H9 (cell line): ENCODE measurements at regions not wholly inside any gene's neighbourhood (a gene's known extent, or its start where the extent isn't known, plus 50 kb on each side); places are given as distances from the start of the nearest gene placed in this dataset.
A peak's percentile ranks its signal among the peaks of the same experiment; 100 is the strongest.

ENCODE experiments used
- DNase-seq: peaks from one replicate; pipeline ENCODE4 v3.0.0-alpha.2; 2017
- H2AFZ ChIP-seq: one replicate; pipeline ENCODE4 v1.6.1; 2013; ENCODE audit warnings: mild to moderate bottlenecking, low read length, control low read depth, moderate library complexity
- H2AK5ac ChIP-seq: 2 replicates; pipeline ENCODE4 v1.6.1; 2013; ENCODE audit warnings: low read length, control low read depth, mixed read lengths; ENCODE audit not compliant: insufficient read length
- H2BK120ac ChIP-seq: one replicate; pipeline ENCODE4 v1.6.1; 2013; ENCODE audit warnings: low read depth, mild to moderate bottlenecking, low read length, control low read depth, inconsistent platforms; ENCODE audit not compliant: poor library complexity, severe bottlenecking
- H2BK12ac ChIP-seq: 2 replicates; pipeline ENCODE4 v1.6.1; 2013; ENCODE audit warnings: low read length, control low read depth, mixed read lengths, low read depth; ENCODE audit not compliant: insufficient read length
- H2BK15ac ChIP-seq: 2 replicates; pipeline ENCODE4 v1.6.1; 2013; ENCODE audit warnings: low read depth, low read length, control low read depth
- H2BK20ac ChIP-seq: one replicate; pipeline ENCODE4 v1.6.1; 2013; ENCODE audit warnings: low read depth, mild to moderate bottlenecking, low read length, control low read depth, inconsistent platforms; ENCODE audit not compliant: poor library complexity, severe bottlenecking
- H2BK5ac ChIP-seq: 2 replicates; pipeline ENCODE4 v1.6.1; 2013; ENCODE audit warnings: low read length, control low read depth, mixed read lengths; ENCODE audit not compliant: insufficient read length
- H3K14ac ChIP-seq: 2 replicates; pipeline ENCODE4 v1.6.1; 2013; ENCODE audit warnings: low read length, control low read depth; ENCODE audit not compliant: insufficient read depth
- H3K18ac ChIP-seq: 2 replicates; pipeline ENCODE4 v1.6.1; 2013; ENCODE audit warnings: low read depth, mild to moderate bottlenecking, mixed read lengths, low read length, control low read depth; ENCODE audit not compliant: insufficient read length
- H3K23ac ChIP-seq: 2 replicates; pipeline ENCODE4 v1.6.1; 2013; ENCODE audit warnings: low read length, control low read depth, mixed read lengths, low read depth; ENCODE audit not compliant: insufficient read length
- H3K23me2 ChIP-seq: 2 replicates; pipeline ENCODE4 v1.6.1; 2013; ENCODE audit warnings: low read depth, mild to moderate bottlenecking, mixed read lengths, low read length, control low read depth; ENCODE audit not compliant: insufficient read length, poor library complexity, severe bottlenecking
- H3K27ac ChIP-seq: 2 replicates; pipeline ENCODE4 v1.5.1; 2013; ENCODE audit warnings: low read length, control low read depth, mixed read lengths, low read depth; ENCODE audit not compliant: insufficient read length
- H3K27me3 ChIP-seq: 2 replicates; pipeline ENCODE4 v1.6.1; 2013; ENCODE audit warnings: low read length, control low read depth, inconsistent platforms; ENCODE audit not compliant: insufficient read depth
- H3K4ac ChIP-seq: 2 replicates; pipeline ENCODE4 v1.6.1; 2013; ENCODE audit warnings: low read depth, mild to moderate bottlenecking, control low read depth, inconsistent platforms, low read length, moderate library complexity
- H3K4me1 ChIP-seq: 2 replicates; pipeline ENCODE4 v1.6.1; 2013; ENCODE audit warnings: low read length, control low read depth, inconsistent platforms; ENCODE audit not compliant: insufficient read depth
- H3K4me2 ChIP-seq: 2 replicates; pipeline ENCODE4 v1.6.1; 2013; ENCODE audit warnings: low read length, control low read depth, mixed read lengths; ENCODE audit not compliant: insufficient read length, insufficient read depth
- H3K56ac ChIP-seq: 2 replicates; pipeline ENCODE4 v1.6.1; 2013; ENCODE audit warnings: low read depth, mild to moderate bottlenecking, mixed read lengths, low read length, control low read depth; ENCODE audit not compliant: insufficient read length
- H3K79me1 ChIP-seq: 2 replicates; pipeline ENCODE4 v1.6.1; 2013; ENCODE audit warnings: low read depth, mild to moderate bottlenecking, moderate library complexity, low read length, control low read depth, inconsistent platforms; ENCODE audit not compliant: insufficient read depth, poor library complexity, severe bottlenecking
- H3K79me2 ChIP-seq: 2 replicates; pipeline ENCODE4 v1.6.1; 2013; ENCODE audit warnings: low read length, control low read depth, inconsistent platforms; ENCODE audit not compliant: insufficient read depth
- H3K9ac ChIP-seq: 2 replicates; pipeline ENCODE4 v1.6.1; 2013; ENCODE audit warnings: low read length, control low read depth, mixed read lengths; ENCODE audit not compliant: insufficient read length; ENCODE audit errors: extremely low read depth
- H3K9me3 ChIP-seq: one replicate; pipeline ENCODE4 v1.6.1; 2013; ENCODE audit warnings: low read depth, low read length, inconsistent platforms; ENCODE audit not compliant: control insufficient read depth
- H3T11ph ChIP-seq: one replicate; pipeline ENCODE4 v1.6.1; 2013; ENCODE audit warnings: mild to moderate bottlenecking, low read length, control low read depth, inconsistent platforms
- H4K20me1 ChIP-seq: one replicate; pipeline ENCODE4 v1.6.1; 2013; ENCODE audit not compliant: control insufficient read depth, insufficient read length, insufficient read depth
- H4K5ac ChIP-seq: 2 replicates; pipeline ENCODE4 v1.6.1; 2013; ENCODE audit warnings: low read depth, mild to moderate bottlenecking, mixed read lengths, low read length, control low read depth; ENCODE audit not compliant: insufficient read length
- H4K8ac ChIP-seq: replicated peaks from 2 replicates; pipeline ENCODE4 v1.6.1; 2013; ENCODE audit warnings: low read length, control low read depth, mixed read lengths, low read depth; ENCODE audit not compliant: insufficient read length
- H4K91ac ChIP-seq: 2 replicates; pipeline ENCODE4 v1.6.1; 2013; ENCODE audit warnings: low read depth, mild to moderate bottlenecking, moderate library complexity, mixed read lengths, low read length, control low read depth; ENCODE audit not compliant: insufficient read length
- H3K27ac Mint-ChIP-seq, 3 experiments: 2 replicates in 2 of 3; 3 replicates in 1 of 3; pipeline ENCODE4 v1.8.0; 2020 to 2021; ENCODE audit warnings: mixed read lengths in 3 of 3, mild to moderate bottlenecking in 1 of 3, moderate library complexity in 1 of 3
- H3K27me3 Mint-ChIP-seq: 2 replicates; pipeline ENCODE4 v1.8.0; 2021; ENCODE audit warnings: low read depth, mild to moderate bottlenecking, moderate library complexity, mixed read lengths
- H3K36me3 Mint-ChIP-seq, 3 experiments: 2 replicates in 2 of 3; 3 replicates in 1 of 3; pipeline ENCODE4 v1.8.0; 2020 to 2021; ENCODE audit warnings: low read depth in 3 of 3, mixed read lengths in 3 of 3; ENCODE audit not compliant: insufficient read depth in 1 of 3
- H3K4me1 Mint-ChIP-seq, 2 experiments: 2 replicates each; pipeline ENCODE4 v1.8.0; 2020; ENCODE audit warnings: mixed read lengths in 2 of 2
- H3K4me3 Mint-ChIP-seq, 2 experiments: 2 replicates in 1 of 2; 3 replicates in 1 of 2; pipeline ENCODE4 v1.8.0; 2020 to 2021; ENCODE audit warnings: mild to moderate bottlenecking in 2 of 2, mixed read lengths in 2 of 2, moderate library complexity in 1 of 2
- H3K9me3 Mint-ChIP-seq, 2 experiments: 2 replicates in 1 of 2; 3 replicates in 1 of 2; pipeline ENCODE4 v1.8.0; 2020; ENCODE audit warnings: mild to moderate bottlenecking in 2 of 2, mixed read lengths in 2 of 2, moderate library complexity in 1 of 2
- WGBS: extraction: QIAGEN DNeasy Blood & Tissue Kit; methylation state at CpG from one replicate; pipeline ENCODE4 v1.1.7; 2013; ENCODE audit warnings: missing lambda C conversion rate, low lambda C conversion rate, mixed read lengths; ENCODE audit not compliant: insufficient read length; ENCODE audit errors: extremely low coverage; 5-methylcytosine and 5-hydroxymethylcytosine counted together
- TF ChIP-seq, protein P1 (sequence below): fragments of 200-600 bp; sonication (generic); conservative IDR thresholded peaks from 3 replicates; pipeline ENCODE4 v1.8.0; 2021; ENCODE audit warnings: antibody characterized with exemption, mild to moderate bottlenecking

DNA sequence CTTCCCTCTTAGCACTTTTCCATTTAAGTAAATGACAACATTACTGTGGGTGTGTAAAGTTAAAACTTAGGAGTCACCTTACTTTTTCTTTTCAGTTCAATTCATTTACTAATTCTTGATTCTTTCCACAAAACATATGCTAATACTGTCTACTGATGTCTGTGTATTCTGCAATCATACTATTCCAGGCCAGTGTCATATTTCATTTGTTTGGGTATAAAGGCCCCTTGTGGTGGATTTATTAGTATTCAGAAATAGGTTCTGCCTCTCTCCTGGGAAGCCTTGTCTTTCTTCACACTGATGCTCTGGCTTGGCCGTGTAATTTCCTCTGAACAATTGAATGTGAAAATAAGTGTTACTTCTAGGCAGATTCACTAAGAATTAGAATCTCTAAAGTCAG lies 621.9 kb upstream of the SPRY2 start:
- H3K4me2 ChIP-seq, result no peak overlapping the region
- H3K4me3 Mint-ChIP-seq, result no peak overlapping the region

More for the DNA sequence above, 621.9 kb upstream of the SPRY2 start:
- no peak overlapping the region for H3K27ac ChIP-seq
- H2BK12ac ChIP-seq, result no peak overlapping the region
- no peaks in the 10 kb centered on the region for H3K27me3 ChIP-seq
- H4K8ac ChIP-seq, result no peak overlapping the region
- Mint-ChIP-seq H3K9me3 (peaks cover 0 to 3% of the 10 kb centered on the region in 2 experiments; a peak in 2 of 5 replicates), H3K27ac (peak overlapping the region; percentile 2 to 74 (median 30); a peak in 3 of 7 replicates), H3K27me3 (no peaks in the 10 kb centered on the region), H3K36me3 (peaks cover 0 to 2% (median 0%) of the 10 kb centered on the region in 3 experiments; a peak in 1 of 7 replicates), H3K4me1 (peaks cover 10 to 14% of the 10 kb centered on the region in 2 experiments)
- H3K23ac ChIP-seq, result no peak overlapping the region
- TF ChIP-seq, protein P1, sequence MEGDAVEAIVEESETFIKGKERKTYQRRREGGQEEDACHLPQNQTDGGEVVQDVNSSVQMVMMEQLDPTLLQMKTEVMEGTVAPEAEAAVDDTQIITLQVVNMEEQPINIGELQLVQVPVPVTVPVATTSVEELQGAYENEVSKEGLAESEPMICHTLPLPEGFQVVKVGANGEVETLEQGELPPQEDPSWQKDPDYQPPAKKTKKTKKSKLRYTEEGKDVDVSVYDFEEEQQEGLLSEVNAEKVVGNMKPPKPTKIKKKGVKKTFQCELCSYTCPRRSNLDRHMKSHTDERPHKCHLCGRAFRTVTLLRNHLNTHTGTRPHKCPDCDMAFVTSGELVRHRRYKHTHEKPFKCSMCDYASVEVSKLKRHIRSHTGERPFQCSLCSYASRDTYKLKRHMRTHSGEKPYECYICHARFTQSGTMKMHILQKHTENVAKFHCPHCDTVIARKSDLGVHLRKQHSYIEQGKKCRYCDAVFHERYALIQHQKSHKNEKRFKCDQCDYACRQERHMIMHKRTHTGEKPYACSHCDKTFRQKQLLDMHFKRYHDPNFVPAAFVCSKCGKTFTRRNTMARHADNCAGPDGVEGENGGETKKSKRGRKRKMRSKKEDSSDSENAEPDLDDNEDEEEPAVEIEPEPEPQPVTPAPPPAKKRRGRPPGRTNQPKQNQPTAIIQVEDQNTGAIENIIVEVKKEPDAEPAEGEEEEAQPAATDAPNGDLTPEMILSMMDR, result no peak
- WGBS, result no CpG with 5 or more reads among the region's 1 CpG
- H3K18ac ChIP-seq, result no peak overlapping the region
- H2BK5ac ChIP-seq, result no peak overlapping the region
- no peaks in the 10 kb centered on the region for H3K79me1 ChIP-seq
- H3K4me1 ChIP-seq, result no peaks in the 10 kb centered on the region
- no peak overlapping the region for H2AK5ac ChIP-seq
- no peaks in the 10 kb centered on the region for H3K79me2 ChIP-seq
- no peak overlapping the region for H3K9ac ChIP-seq
- H2BK120ac ChIP-seq, result no peak overlapping the region
- H3K9me3 ChIP-seq, result no peaks in the 10 kb centered on the region
- no peak overlapping the region for H3T11ph ChIP-seq
- no peak overlapping the region for H3K14ac ChIP-seq
- no peak overlapping the region for H4K91ac ChIP-seq
- no peak overlapping the region for H3K56ac ChIP-seq
- no peak for DNase-seq
- no peak overlapping the region for H2BK20ac ChIP-seq
- no peaks in the 10 kb centered on the region for H4K20me1 ChIP-seq
- no peaks in the 10 kb centered on the region for H3K23me2 ChIP-seq
- no peak overlapping the region for H2AFZ ChIP-seq
- no peak overlapping the region for H4K5ac ChIP-seq
- no peak overlapping the region for H2BK15ac ChIP-seq
- no peak overlapping the region for H3K4ac ChIP-seq
